Ectodermal cell (in vitro differentiated cells): ENCODE measurements at regions not wholly inside any gene's neighbourhood (a gene's known extent, or its start where the extent isn't known, plus 50 kb on each side); places are given as distances from the start of the nearest gene placed in this dataset.

ENCODE experiments used
- H3K27ac ChIP-seq: 2 replicates; pipeline ENCODE4 v1.7.0; 2013; ENCODE audit warnings: mild to moderate bottlenecking, low read depth, low read length; ENCODE audit not compliant: insufficient read depth, poor library complexity, severe bottlenecking
- H3K27me3 ChIP-seq: 2 replicates; pipeline ENCODE4 v1.7.0; 2013; ENCODE audit warnings: mild to moderate bottlenecking, low read length; ENCODE audit not compliant: insufficient read depth, control insufficient read depth, poor library complexity, severe bottlenecking
- H3K36me3 ChIP-seq: one replicate; pipeline ENCODE4 v1.7.0; 2013; ENCODE audit warnings: low read length; ENCODE audit not compliant: control insufficient read depth, insufficient read depth
- H3K4me1 ChIP-seq: one replicate; pipeline ENCODE4 v1.7.0; 2013; ENCODE audit warnings: low read length; ENCODE audit not compliant: control insufficient read depth, insufficient read depth
- H3K4me3 ChIP-seq: 2 replicates; pipeline ENCODE4 v1.7.0; 2013; ENCODE audit warnings: low read depth, low read length, control low read depth; ENCODE audit not compliant: insufficient read depth
- H3K9me3 ChIP-seq: 2 replicates; pipeline ENCODE4 v1.7.0; 2013; ENCODE audit warnings: mild to moderate bottlenecking, low read length, moderate library complexity; ENCODE audit not compliant: control insufficient read depth
- WGBS, 2 experiments: methylation state at CpG; one replicate each; pipeline ENCODE4 v1.1.7; 2013; ENCODE audit warnings: missing lambda C conversion rate in 2 of 2; 5-methylcytosine and 5-hydroxymethylcytosine counted together

DNA sequence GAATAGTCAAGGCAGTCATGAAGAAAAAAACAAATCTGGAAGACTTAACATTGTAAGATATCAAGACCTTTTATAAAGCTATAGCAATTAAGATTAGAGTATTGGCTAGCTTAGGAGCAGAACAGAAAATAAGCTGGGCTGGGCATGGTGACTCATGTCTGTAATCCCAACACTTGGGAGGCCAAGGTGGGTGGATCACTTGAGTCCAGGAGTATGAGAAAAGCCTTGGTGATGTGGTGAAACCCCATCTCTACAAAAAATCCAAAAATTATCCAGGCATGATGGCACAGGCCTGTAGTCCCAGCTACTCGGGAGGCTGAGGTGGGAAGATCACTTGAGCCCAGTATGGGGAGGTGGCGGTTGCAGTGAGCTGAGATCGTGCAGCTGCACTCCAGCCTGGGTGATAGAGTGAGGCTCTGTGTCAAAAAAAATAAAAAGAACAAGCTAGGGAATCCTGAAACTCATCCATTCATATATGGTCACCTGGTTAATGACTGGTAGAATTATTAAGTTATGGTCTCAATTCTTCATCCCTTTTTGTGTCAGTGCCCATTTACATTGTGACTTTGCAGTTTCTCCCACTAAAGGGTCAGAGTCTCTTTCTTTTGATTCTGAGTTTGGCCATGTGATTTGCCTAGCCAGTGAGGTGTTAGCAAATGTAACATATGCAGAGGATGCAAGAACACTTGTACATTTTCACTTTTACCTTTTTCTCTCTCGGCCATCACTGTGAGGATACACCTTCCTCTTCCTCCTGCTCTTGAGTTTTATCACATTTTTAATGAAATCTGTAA, 144.6 kb upstream of the SGCD start:
- H3K27ac ChIP-seq = no peak overlapping the region
- H3K36me3 ChIP-seq = no peaks in the 10 kb centered on the region
- no peaks in the 10 kb centered on the region for H3K27me3 ChIP-seq
- H3K4me1 ChIP-seq = no peaks in the 10 kb centered on the region
- H3K9me3 ChIP-seq = no peaks in the 10 kb centered on the region
- no peak overlapping the region for H3K4me3 ChIP-seq
- WGBS, 2 experiments = 94 to 100% methylated on average over 4 of the region's 4 CpGs

DNA sequence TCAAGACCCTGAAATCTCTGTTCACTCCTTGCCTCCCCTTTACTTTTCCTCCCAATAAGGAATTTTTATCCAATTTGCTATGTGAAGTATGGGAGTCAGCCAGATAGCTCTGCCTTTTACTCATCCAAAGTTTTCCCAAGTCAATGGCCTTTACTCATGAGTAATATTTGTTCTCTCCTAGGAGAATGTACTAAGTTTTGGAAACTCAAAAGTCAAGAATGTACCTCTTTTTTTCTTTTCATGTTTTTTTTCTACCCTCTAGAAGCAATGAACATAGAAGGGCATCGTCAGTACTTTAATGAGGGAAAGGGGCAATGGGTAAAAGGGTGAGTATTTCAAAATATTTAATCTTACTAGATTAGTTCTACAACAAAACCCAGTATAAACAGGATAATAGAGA, 140.2 kb upstream of the SGCD start:
- Histone ChIP-seq H3K4me1 (peaks cover 2% of the 10 kb centered on the region), H3K9me3 (no peaks in the 10 kb centered on the region), H3K36me3 (no peaks in the 10 kb centered on the region), H3K27me3 (no peaks in the 10 kb centered on the region), H3K4me3 (no peak overlapping the region), H3K27ac (no peak overlapping the region)
- no CpG with 5 or more reads among the region's 1 CpG for WGBS, 2 experiments

GRCh38 chr5:156188016-156188415, 138.9 kb upstream of the SGCD start:
- no peaks in the 10 kb centered on the region for H3K36me3 ChIP-seq
- H3K27ac ChIP-seq = no peak overlapping the region
- H3K27me3 ChIP-seq = no peaks in the 10 kb centered on the region
- no peaks in the 10 kb centered on the region for H3K9me3 ChIP-seq
- H3K4me3 ChIP-seq = no peak overlapping the region
- WGBS, 2 experiments = 90 to 95% methylated on average over 3 of the region's 3 CpGs
- H3K4me1 ChIP-seq = peaks cover 4% of the 10 kb centered on the region

DNA sequence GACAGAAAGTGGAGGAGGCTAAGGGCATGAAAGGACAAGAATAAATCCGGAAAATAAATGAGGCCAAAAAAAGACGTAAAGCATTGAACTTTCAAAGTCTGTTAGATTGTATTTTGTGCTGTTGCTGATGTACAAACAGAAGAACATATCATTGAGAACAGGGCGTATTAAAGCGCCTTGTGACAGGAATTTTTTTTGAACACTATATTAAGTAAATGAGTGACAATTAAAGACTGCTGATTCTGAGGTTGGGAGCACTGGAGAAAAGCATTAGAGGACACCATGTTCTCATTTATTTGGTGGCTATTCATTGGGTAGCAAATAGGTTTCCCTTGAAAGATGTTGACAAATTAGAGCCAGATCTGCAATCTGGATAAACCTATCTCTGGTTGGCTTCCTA, 137.3 kb upstream of the SGCD start:
- 94 to 98% methylated on average over 4 of the region's 4 CpGs for WGBS, 2 experiments
- no peaks in the 10 kb centered on the region for H3K27me3 ChIP-seq
- no peak overlapping the region for H3K4me3 ChIP-seq

GRCh38 chr5:156191547-156191946, 135.4 kb upstream of the SGCD start:
- 24 to 37% methylated on average over 1 of the region's 1 CpG for WGBS, 2 experiments
- Histone ChIP-seq H3K9me3 (no peaks in the 10 kb centered on the region), H3K27ac (no peak overlapping the region), H3K36me3 (no peaks in the 10 kb centered on the region), H3K4me1 (peaks cover 4% of the 10 kb centered on the region), H3K27me3 (no peaks in the 10 kb centered on the region), H3K4me3 (no peak overlapping the region)

More for the DNA sequence above, 137.3 kb upstream of the SGCD start:
- H3K27ac ChIP-seq = no peak overlapping the region
- no peaks in the 10 kb centered on the region for H3K9me3 ChIP-seq
- no peaks in the 10 kb centered on the region for H3K36me3 ChIP-seq
- peaks cover 4% of the 10 kb centered on the region for H3K4me1 ChIP-seq

DNA sequence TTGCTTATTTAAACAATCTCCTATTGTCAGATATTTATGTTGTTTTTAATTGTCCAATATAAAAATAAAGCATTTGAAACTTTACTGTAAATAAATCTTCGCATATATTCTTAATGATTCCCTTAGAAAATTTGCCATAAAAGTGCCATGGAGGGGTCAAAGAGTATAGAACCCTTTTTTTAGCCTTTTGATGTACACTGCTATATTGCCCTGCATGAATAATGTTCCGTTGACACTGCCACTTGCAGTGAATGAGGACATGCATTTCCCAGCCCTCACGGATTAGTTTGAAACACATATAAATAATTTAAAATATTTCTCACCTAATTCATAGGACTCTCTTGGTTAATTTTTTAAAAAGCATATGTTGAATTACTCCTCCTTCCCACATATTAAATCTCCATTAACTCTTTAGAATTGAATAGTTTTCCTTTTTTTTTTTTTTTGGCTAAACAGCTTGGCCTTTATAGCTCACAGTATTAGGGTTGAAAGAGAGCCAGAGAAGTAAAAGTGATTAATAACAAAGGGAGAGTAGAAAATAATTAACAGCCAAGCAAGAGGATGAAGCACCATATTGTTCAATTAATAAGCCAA, 129.8 kb upstream of the SGCD start:
- H3K4me3 ChIP-seq = no peak overlapping the region
- no peaks in the 10 kb centered on the region for H3K4me1 ChIP-seq
- H3K36me3 ChIP-seq = no peaks in the 10 kb centered on the region
- H3K27ac ChIP-seq = no peak overlapping the region
- H3K27me3 ChIP-seq = no peaks in the 10 kb centered on the region
- no peaks in the 10 kb centered on the region for H3K9me3 ChIP-seq
- 95 to 100% methylated on average over 1 to 3 of the region's 3 CpGs for WGBS, 2 experiments

GRCh38 chr5:156199045-156199444, 127.9 kb upstream of the SGCD start:
- H3K9me3 ChIP-seq = no peaks in the 10 kb centered on the region
- no peak overlapping the region for H3K4me3 ChIP-seq
- no peaks in the 10 kb centered on the region for H3K4me1 ChIP-seq
- no peaks in the 10 kb centered on the region for H3K27me3 ChIP-seq
- no peaks in the 10 kb centered on the region for H3K36me3 ChIP-seq
- WGBS, 2 experiments = 96 to 97% methylated on average over 1 of the region's 1 CpG
- no peak overlapping the region for H3K27ac ChIP-seq

GRCh38 chr5:156200938-156201787, 125.8 kb upstream of the SGCD start:
- WGBS, 2 experiments = 92 to 96% methylated on average over 6 to 8 of the region's 8 CpGs
- Histone ChIP-seq H3K9me3 (no peaks in the 10 kb centered on the region), H3K4me1 (no peaks in the 10 kb centered on the region), H3K27me3 (no peaks in the 10 kb centered on the region), H3K36me3 (no peaks in the 10 kb centered on the region), H3K4me3 (no peak overlapping the region), H3K27ac (no peak overlapping the region)

DNA sequence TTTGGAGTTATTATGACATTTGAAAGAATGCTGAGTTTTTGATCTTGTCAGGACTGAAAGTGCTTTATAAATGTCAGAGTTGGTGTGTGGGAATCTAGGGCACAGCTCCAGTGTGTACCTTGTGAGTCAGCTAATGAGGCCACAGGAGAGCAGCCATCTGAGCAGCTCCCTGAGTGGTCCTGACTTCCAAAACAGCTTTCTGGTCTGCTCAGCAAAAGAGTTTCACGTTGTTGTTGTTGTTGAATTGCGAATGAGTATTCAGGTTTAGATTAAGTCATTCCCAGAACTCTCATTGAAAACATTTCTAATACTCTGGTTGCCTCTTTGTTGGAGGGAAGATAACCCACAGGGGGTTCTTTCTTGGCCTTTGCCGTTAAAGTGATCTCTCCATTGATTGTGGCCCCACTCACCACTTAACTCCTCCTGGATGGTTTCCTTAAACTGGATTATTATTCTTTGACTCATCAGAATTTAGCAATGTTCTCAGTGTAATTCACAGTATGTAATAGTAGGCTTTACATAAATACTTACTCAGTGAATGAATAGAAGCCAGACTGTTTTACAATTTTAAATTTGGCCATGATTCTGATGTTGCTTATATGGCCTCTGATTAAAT, 125.1 kb upstream of the SGCD start:
- Histone ChIP-seq H3K4me1 (no peaks in the 10 kb centered on the region), H3K27ac (no peak overlapping the region), H3K9me3 (no peaks in the 10 kb centered on the region), H3K36me3 (no peaks in the 10 kb centered on the region), H3K27me3 (no peaks in the 10 kb centered on the region), H3K4me3 (no peak overlapping the region)
- 8 to 29% methylated on average over 1 to 3 of the region's 3 CpGs for WGBS, 2 experiments

GRCh38 chr5:156208271-156208670, 118.7 kb upstream of the SGCD start:
- no peaks in the 10 kb centered on the region for H3K36me3 ChIP-seq
- no peaks in the 10 kb centered on the region for H3K9me3 ChIP-seq
- H3K4me1 ChIP-seq = no peaks in the 10 kb centered on the region
- no peak overlapping the region for H3K4me3 ChIP-seq
- no peaks in the 10 kb centered on the region for H3K27me3 ChIP-seq
- no peak overlapping the region for H3K27ac ChIP-seq
